ENCODE measurements at regions not wholly inside any gene's neighbourhood (a gene's known extent, or its start where the extent isn't known, plus 50 kb on each side); places are given as distances from the start of the nearest gene placed in this dataset.

DNA sequence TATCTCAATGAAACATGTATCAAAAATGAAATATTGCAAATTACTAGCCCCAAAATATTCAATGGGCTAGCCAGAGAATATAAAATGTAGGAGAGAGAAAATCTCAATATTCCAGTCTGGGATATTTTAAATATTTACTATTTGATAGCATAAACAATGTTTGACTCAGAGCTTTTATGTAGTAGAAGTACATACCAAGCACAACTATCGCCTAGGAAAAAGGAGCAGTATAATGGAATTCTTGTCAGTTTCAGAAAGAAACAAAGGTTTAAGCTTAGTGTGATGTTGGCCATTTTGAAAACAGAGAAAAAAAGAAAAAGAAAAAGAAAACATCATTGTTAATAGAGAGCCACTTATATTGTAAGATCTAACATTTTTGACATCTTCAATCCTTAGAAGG, 1961.9 kb upstream of the CELF4 start:
- 84 to 89% methylated on average over 1 of the region's 1 CpG for WGBS, 2 donors
- Histone ChIP-seq H3K27me3 (no peaks in the 10 kb centered on the region), H3K9me3 (no peaks in the 10 kb centered on the region), H3K27ac (no peak overlapping the region), H3K36me3 (no peaks in the 10 kb centered on the region), H3K4me1 (no peaks in the 10 kb centered on the region), H3K4me3 (no peak overlapping the region)
- intact Hi-C loops (cut with DNase I) = no loop called here
- no peak for DNase-seq
- TF ChIP-seq EP300 (IDR thresholded peaks at IDR 0.05) = no peak
- TF ChIP-seq POLR2A (IDR thresholded peaks at IDR 0.05) = no peak
- TF ChIP-seq CTCF (IDR thresholded peaks at IDR 0.05) = no peak
- TF ChIP-seq POLR2AphosphoS5 (IDR thresholded peaks at IDR 0.05) = no peak

DNA sequence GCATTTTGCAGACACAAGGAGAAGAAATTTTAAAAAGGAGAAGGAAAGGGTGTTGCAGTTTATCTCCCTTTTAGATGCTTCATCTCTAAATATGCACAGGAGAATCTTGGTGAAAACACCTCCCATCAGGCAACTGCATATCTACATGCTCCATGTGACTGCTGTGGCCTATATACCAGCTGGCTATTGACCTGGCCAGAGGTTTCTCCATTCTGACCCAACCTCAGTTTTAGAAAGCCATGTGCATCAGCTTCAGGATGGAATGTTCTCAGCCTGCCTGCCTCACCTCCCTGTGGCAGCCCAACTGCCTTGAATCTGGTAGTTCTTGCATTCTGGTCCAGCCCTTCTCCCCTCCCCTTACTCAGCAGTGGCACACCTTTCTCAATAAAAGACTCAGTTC, 1958.8 kb upstream of the CELF4 start:
- TF ChIP-seq CTCF (IDR thresholded peaks at IDR 0.05) (no peak), POLR2A (IDR thresholded peaks at IDR 0.05) (no peak), POLR2AphosphoS5 (IDR thresholded peaks at IDR 0.05) (no peak), EP300 (IDR thresholded peaks at IDR 0.05) (no peak)
- Histone ChIP-seq H3K36me3 (no peaks in the 10 kb centered on the region), H3K9me3 (no peaks in the 10 kb centered on the region), H3K27me3 (no peaks in the 10 kb centered on the region), H3K4me1 (no peaks in the 10 kb centered on the region), H3K4me3 (no peak overlapping the region), H3K27ac (no peak overlapping the region)
- no peak for DNase-seq
- intact Hi-C loops (cut with DNase I) = no loop called here

DNA sequence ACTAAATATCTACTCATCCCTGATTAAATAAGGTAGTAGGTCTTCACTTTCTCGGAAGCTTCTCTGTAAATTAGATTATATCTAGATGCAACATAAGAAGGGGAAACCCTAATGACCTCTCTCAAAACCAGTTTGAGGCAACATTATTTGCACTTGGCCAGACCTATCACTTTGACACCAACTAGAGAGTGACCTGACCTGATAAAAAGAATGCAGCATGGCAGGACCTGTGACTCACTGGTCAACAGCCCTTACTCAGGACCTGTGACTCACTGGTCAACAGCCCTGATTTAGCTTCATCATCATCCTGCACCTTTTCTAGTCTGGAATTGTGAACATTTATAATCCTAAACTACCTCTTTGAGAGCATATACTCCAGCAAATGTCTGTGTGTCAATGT, 1957.7 kb upstream of the CELF4 start:
- Histone ChIP-seq H3K4me1 (no peaks in the 10 kb centered on the region), H3K9me3 (no peaks in the 10 kb centered on the region), H3K4me3 (no peak overlapping the region), H3K36me3 (no peaks in the 10 kb centered on the region), H3K27ac (no peak overlapping the region), H3K27me3 (no peaks in the 10 kb centered on the region)
- 91% methylated on average over 1 of the region's 1 CpG for WGBS, 2 donors
- no peak for DNase-seq
- intact Hi-C loops (cut with DNase I) = no loop called here
- no peak for TF ChIP-seq POLR2A (IDR thresholded peaks at IDR 0.05)
- TF ChIP-seq CTCF (IDR thresholded peaks at IDR 0.05) = no peak
- TF ChIP-seq POLR2AphosphoS5 (IDR thresholded peaks at IDR 0.05) = no peak

- no peaks in the 10 kb centered on the region for H3K36me3 ChIP-seq
- H3K27me3 ChIP-seq = no peaks in the 10 kb centered on the region
- intact Hi-C loops (cut with DNase I) = no loop called here
- DNase-seq = no peak
- no peak overlapping the region for H3K27ac ChIP-seq
- no peaks in the 10 kb centered on the region for H3K4me1 ChIP-seq
- no peaks in the 10 kb centered on the region for H3K9me3 ChIP-seq
- TF ChIP-seq CTCF (IDR thresholded peaks at IDR 0.05) (no peak), POLR2A (IDR thresholded peaks at IDR 0.05) (no peak), POLR2AphosphoS5 (IDR thresholded peaks at IDR 0.05) (no peak), EP300 (IDR thresholded peaks at IDR 0.05) (no peak)
- no peak overlapping the region for H3K4me3 ChIP-seq
Observed at GRCh38 chr18:39521164-39521563, 1955.6 kb upstream of the CELF4 start.

DNA sequence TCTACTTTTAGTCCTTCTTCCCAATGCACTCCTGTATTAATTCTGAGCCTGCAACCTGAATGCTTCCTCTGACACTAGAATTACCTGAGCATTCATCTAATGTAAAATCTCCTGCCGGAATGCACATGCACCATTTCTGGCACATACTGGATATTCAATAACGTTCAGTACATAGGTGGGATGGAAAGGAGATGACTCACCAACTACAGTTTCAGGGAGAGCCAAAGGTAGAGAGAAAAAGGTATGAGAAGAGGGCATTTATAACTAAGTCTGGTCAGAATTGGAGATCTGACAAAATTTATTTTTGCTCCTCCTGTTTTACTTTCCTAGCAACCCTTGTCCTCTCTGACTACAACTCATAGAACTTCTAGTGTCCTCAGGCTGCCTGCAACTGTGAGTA, 1954.1 kb upstream of the CELF4 start:
- no peak for TF ChIP-seq POLR2AphosphoS5 (IDR thresholded peaks at IDR 0.05)
- TF ChIP-seq CTCF (IDR thresholded peaks at IDR 0.05) = no peak
- Histone ChIP-seq H3K4me3 (no peak overlapping the region), H3K4me1 (no peaks in the 10 kb centered on the region), H3K36me3 (no peaks in the 10 kb centered on the region), H3K9me3 (no peaks in the 10 kb centered on the region), H3K27me3 (no peaks in the 10 kb centered on the region), H3K27ac (no peak overlapping the region)
- DNase-seq = no peak
- 79 to 88% methylated on average over 2 of the region's 2 CpGs for WGBS, 2 donors
- intact Hi-C loops (cut with DNase I) = no loop called here

Measured in sigmoid colon (tissue), 6 donors.